ENCODE measurements at regions not wholly inside any gene's neighbourhood (a gene's known extent, or its start where the extent isn't known, plus 50 kb on each side); places are given as distances from the start of the nearest gene placed in this dataset.

GRCh38 chr10:21110358-21110757 lies 213.2 kb upstream of the NEBL start:
- TF ChIP-seq EZH2 (IDR thresholded peaks at IDR 0.05) = no peak
- TF ChIP-seq POLR2AphosphoS5 (IDR thresholded peaks at IDR 0.05; ENCODE audit: borderline replicate concordance, low read depth, low read length) = no peak
- TF ChIP-seq FOXP2 (optimal IDR thresholded peaks at IDR 0.05; ENCODE audit: control extremely low read depth, extremely low read length, insufficient read depth) = no peak

Measured in SK-N-MC (cell line).